ENCODE measurements at regions not wholly inside any gene's neighbourhood (a gene's known extent, or its start where the extent isn't known, plus 50 kb on each side); places are given as distances from the start of the nearest gene placed in this dataset.

GRCh38 chr2:150566289-150566688, 78.8 kb upstream of the RND3 start:
- Histone ChIP-seq H3K36me3 (ENCODE audit: control insufficient read depth in 1 of 2, insufficient read depth in 2 of 2, low read length in 2 of 2) (no peaks in the 10 kb centered on the region), H4K20me1 (ENCODE audit: insufficient read depth) (no peaks in the 10 kb centered on the region), H3K4me2 (ENCODE audit: low read length) (no peak overlapping the region), H3K9ac (ENCODE audit: low read length) (no peak overlapping the region), H3K27me3 (ENCODE audit: insufficient read depth, low read length) (no peaks in the 10 kb centered on the region), H3K4me3 (replicated peaks in 1 of 2; ENCODE audit: low read depth in 1 of 2, low read length in 2 of 2) (no peak overlapping the region), H3K4me1 (ENCODE audit: control insufficient read depth in 1 of 2, insufficient read depth in 2 of 2, low read length in 2 of 2) (no peaks in the 10 kb centered on the region), H3K9me2 (ENCODE audit: insufficient read depth) (no peaks in the 10 kb centered on the region), H3K9me3 (ENCODE audit: control insufficient read depth in 1 of 2, insufficient read depth in 1 of 2, low read depth in 1 of 2, low read length in 2 of 2) (no peaks in the 10 kb centered on the region), H3K79me2 (ENCODE audit: insufficient read depth, low read length) (no peaks in the 10 kb centered on the region), H3K27ac (ENCODE audit: low read depth, low read length) (no peak overlapping the region), H2AFZ (ENCODE audit: low read depth, low read length, poor library complexity, severe bottlenecking) (no peak overlapping the region)
- BruUV-seq (replicated peaks), result no TSS peak
- ChIA-PET CTCF (no interaction called here), RAD21 (ENCODE audit: low non-redundant PET in 1 of 2, low total read pairs in 2 of 2, uncharacterized antibody in 2 of 2, unreplicated experiment in 2 of 2) (no interaction called here), POLR2A (no interaction called here)
- DNase-seq (ENCODE audit: low read depth, low spot score) (no peak), ATAC-seq (no peak)
- no peak for TF ChIP-seq POLR2AphosphoS5 (IDR thresholded peaks at IDR 0.05; ENCODE audit: low read depth, low read length)
- no peak for TF ChIP-seq ZNF274 (IDR thresholded peaks at IDR 0.05; ENCODE audit: low read depth, low read length)
- no peak for TF ChIP-seq TCF7L2 (IDR thresholded peaks at IDR 0.05; ENCODE audit: borderline replicate concordance, extremely low read depth, insufficient read depth, insufficient read length)
- no peak for TF ChIP-seq SRF (IDR thresholded peaks at IDR 0.05; ENCODE audit: low read depth)
- TF ChIP-seq CEBPB (IDR thresholded peaks at IDR 0.05; ENCODE audit: low read depth), result no peak
- intact Hi-C loops (cut with micrococcal nuclease), result no loop called here

GRCh38 chr2:150561076-150561475, 73.6 kb upstream of the RND3 start:
- POLR2A ChIA-PET, result no interaction called here

More at GRCh38 chr2:150561076-150561475, 73.6 kb upstream of the RND3 start:
- intact Hi-C loops (cut with micrococcal nuclease), result no loop called here
- ChIA-PET RAD21 (ENCODE audit: low non-redundant PET in 1 of 2, low total read pairs in 2 of 2, uncharacterized antibody in 2 of 2, unreplicated experiment in 2 of 2) (no interaction called here), CTCF (interaction anchor here (1.1 kb wide), 1 partner anchor 13 kb away, joined by 4 read pairs; no protein-coding TSS in a partner anchor)
- H2AFZ ChIP-seq (ENCODE audit: low read depth, low read length, poor library complexity, severe bottlenecking), result no peak overlapping the region
- H3K27ac ChIP-seq (ENCODE audit: low read depth, low read length), result no peak overlapping the region
- TF ChIP-seq TCF7L2 (IDR thresholded peaks at IDR 0.05; ENCODE audit: borderline replicate concordance, extremely low read depth, insufficient read depth, insufficient read length) (no peak), CEBPB (IDR thresholded peaks at IDR 0.05; ENCODE audit: low read depth) (no peak), REST (IDR thresholded peaks at IDR 0.05; ENCODE audit: low read depth) (no peak), ZFX (IDR thresholded peaks at IDR 0.05) (no peak), EGR1 (IDR thresholded peaks at IDR 0.05; ENCODE audit: low read depth) (no peak), EZH2 (IDR thresholded peaks at IDR 0.05) (no peak), SP1 (IDR thresholded peaks at IDR 0.05; ENCODE audit: low read depth) (no peak), JUND (IDR thresholded peaks at IDR 0.05) (no peak), SIN3A (IDR thresholded peaks at IDR 0.05; ENCODE audit: low read depth) (no peak), CBX3 (IDR thresholded peaks at IDR 0.05; ENCODE audit: low read depth) (no peak), ZBTB33 (IDR thresholded peaks at IDR 0.05; ENCODE audit: extremely low read depth, insufficient replicate concordance, low read length) (no peak), YY1 (IDR thresholded peaks at IDR 0.05; ENCODE audit: extremely low read depth, insufficient replicate concordance, low read depth, low read length) (no peak), ATF3 (IDR thresholded peaks at IDR 0.05) (no peak)
- H4K20me1 ChIP-seq (ENCODE audit: insufficient read depth), result no peaks in the 10 kb centered on the region
- no peaks in the 10 kb centered on the region for H3K4me1 ChIP-seq (ENCODE audit: control insufficient read depth in 1 of 2, insufficient read depth in 2 of 2, low read length in 2 of 2)
- H3K9me2 ChIP-seq (ENCODE audit: insufficient read depth), result no peaks in the 10 kb centered on the region
- no peak overlapping the region for H3K4me2 ChIP-seq (ENCODE audit: low read length)
- BruUV-seq (replicated peaks), result no TSS peak
- H3K4me3 ChIP-seq (replicated peaks in 1 of 2; ENCODE audit: low read depth in 1 of 2, low read length in 2 of 2), result no peak overlapping the region
- H3K9ac ChIP-seq (ENCODE audit: low read length), result no peak overlapping the region
- no peak for DNase-seq (ENCODE audit: low read depth, low spot score)
- H3K9me3 ChIP-seq (ENCODE audit: control insufficient read depth in 1 of 2, insufficient read depth in 1 of 2, low read depth in 1 of 2, low read length in 2 of 2), result no peaks in the 10 kb centered on the region
- no peaks in the 10 kb centered on the region for H3K27me3 ChIP-seq (ENCODE audit: insufficient read depth, low read length)
- no peaks in the 10 kb centered on the region for H3K36me3 ChIP-seq (ENCODE audit: control insufficient read depth in 1 of 2, insufficient read depth in 2 of 2, low read length in 2 of 2)
- no peaks in the 10 kb centered on the region for H3K79me2 ChIP-seq (ENCODE audit: insufficient read depth, low read length)
- ATAC-seq, result no peak
